ENCODE measurements at regions not wholly inside any gene's neighbourhood (a gene's known extent, or its start where the extent isn't known, plus 50 kb on each side); places are given as distances from the start of the nearest gene placed in this dataset.
"Not testable (repeated sequence)": the region's sequence is repeated elsewhere in the genome, so short reads cannot be mapped to it uniquely, and the experiment has no call there.

GRCh38 chr2:89273443-89273842 is 582.0 kb downstream of the RPIA start:
- TF ChIP-seq, protein P1, sequence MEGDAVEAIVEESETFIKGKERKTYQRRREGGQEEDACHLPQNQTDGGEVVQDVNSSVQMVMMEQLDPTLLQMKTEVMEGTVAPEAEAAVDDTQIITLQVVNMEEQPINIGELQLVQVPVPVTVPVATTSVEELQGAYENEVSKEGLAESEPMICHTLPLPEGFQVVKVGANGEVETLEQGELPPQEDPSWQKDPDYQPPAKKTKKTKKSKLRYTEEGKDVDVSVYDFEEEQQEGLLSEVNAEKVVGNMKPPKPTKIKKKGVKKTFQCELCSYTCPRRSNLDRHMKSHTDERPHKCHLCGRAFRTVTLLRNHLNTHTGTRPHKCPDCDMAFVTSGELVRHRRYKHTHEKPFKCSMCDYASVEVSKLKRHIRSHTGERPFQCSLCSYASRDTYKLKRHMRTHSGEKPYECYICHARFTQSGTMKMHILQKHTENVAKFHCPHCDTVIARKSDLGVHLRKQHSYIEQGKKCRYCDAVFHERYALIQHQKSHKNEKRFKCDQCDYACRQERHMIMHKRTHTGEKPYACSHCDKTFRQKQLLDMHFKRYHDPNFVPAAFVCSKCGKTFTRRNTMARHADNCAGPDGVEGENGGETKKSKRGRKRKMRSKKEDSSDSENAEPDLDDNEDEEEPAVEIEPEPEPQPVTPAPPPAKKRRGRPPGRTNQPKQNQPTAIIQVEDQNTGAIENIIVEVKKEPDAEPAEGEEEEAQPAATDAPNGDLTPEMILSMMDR (IDR thresholded peaks at IDR 0.05; ENCODE audit: poor library complexity) = not testable (repeated sequence)
- TF ChIP-seq EZH2 (IDR thresholded peaks at IDR 0.05; ENCODE audit: borderline replicate concordance) = not testable (repeated sequence)

All from hepatocyte (in vitro differentiated cells).